ENCODE measurements at regions not wholly inside any gene's neighbourhood (a gene's known extent, or its start where the extent isn't known, plus 50 kb on each side); places are given as distances from the start of the nearest gene placed in this dataset.
A peak's percentile ranks its signal among the peaks of the same experiment; 100 is the strongest.

DNA sequence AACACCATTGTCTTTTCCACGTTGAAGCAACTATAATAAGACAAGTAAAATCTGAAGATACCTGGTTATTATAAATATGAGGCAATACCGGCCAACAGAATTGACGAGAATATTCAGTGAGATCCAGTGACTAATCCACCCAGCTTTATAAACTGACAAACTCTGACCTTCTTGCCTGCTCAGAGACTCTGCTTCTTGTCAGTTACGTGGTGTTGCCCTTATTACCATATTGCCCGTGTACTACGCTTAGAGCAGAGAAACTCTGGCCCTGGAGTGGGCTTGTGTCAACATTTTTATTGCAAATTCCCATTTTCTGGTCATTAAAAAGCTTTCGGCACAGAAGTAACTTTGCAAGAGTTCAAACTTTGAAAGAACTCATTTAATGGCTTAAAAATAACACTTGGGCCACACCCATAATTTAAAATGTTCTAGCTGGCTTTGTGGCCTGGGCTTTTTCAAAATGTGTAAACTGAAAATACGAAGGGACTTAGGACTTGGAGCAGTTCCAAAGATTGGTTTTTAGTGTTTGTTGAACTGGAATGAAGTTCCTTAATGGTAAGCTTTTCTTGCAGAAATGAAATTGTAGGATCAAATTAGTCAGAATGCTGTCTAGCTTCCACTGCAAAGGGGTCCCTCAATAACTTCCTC lies 266.2 kb downstream of the LMO4 start:
- DNase-seq (ENCODE audit: low read depth): peak; percentile 17

DNA sequence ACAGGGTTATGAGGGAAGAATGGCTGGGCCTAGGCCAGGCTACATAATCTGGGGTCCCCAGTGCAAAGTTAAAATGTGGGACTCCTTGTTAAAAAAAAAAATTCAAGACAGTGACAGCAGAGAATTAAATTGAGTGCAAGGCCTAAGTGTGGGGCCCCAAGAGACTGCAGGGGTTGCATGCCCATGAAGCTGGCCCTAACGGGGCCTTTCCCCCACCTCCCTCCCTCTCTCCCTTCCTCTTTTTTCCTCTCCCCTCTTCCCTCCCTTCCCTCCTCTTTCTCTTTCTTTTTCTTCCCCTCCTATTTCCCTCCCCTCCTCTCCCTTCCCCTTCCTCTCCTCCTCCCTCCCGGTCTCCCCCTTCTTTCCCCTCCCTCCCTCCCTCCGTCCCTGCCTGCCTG lies 266.7 kb downstream of the LMO4 start:
- no peak for DNase-seq (ENCODE audit: low read depth)
- TF ChIP-seq, protein P1, sequence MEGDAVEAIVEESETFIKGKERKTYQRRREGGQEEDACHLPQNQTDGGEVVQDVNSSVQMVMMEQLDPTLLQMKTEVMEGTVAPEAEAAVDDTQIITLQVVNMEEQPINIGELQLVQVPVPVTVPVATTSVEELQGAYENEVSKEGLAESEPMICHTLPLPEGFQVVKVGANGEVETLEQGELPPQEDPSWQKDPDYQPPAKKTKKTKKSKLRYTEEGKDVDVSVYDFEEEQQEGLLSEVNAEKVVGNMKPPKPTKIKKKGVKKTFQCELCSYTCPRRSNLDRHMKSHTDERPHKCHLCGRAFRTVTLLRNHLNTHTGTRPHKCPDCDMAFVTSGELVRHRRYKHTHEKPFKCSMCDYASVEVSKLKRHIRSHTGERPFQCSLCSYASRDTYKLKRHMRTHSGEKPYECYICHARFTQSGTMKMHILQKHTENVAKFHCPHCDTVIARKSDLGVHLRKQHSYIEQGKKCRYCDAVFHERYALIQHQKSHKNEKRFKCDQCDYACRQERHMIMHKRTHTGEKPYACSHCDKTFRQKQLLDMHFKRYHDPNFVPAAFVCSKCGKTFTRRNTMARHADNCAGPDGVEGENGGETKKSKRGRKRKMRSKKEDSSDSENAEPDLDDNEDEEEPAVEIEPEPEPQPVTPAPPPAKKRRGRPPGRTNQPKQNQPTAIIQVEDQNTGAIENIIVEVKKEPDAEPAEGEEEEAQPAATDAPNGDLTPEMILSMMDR (IDR thresholded peaks at IDR 0.05; ENCODE audit: insufficient read depth, low read depth, low read length, missing control alignments): no peak

More for the DNA sequence above, 266.2 kb downstream of the LMO4 start:
- TF ChIP-seq, protein P1 (IDR thresholded peaks at IDR 0.05; ENCODE audit: insufficient read depth, low read depth, low read length, missing control alignments): no peak
- no peak overlapping the region for H3K4me3 ChIP-seq (ENCODE audit: low read depth, low read length)

DNA sequence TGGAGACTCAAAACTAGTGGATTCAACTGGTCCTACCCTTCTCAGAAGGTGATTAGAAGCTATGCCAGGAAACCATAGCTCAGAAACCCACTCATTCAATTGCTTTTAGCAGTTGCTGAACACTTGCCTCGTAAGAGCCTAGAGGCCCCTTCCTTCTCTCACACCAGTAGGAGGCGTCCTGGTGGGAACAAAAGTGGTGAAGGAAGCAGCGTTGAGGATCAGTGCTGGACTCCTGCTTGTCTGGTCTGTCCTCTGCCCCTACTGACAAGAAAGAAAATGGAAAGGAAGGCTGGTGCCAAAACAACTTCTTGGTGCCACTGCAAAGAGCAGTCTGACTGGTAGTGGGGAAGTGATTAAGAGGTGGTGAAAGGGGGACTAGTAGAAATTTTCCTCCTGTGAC lies 269.7 kb downstream of the LMO4 start:
- TF ChIP-seq, protein P1 (IDR thresholded peaks at IDR 0.05; ENCODE audit: insufficient read depth, low read depth, low read length, missing control alignments): no peak
- no peak overlapping the region for H3K4me3 ChIP-seq (ENCODE audit: low read depth, low read length)
- peak; percentile 18 for DNase-seq (ENCODE audit: low read depth)

More for the DNA sequence above, 266.7 kb downstream of the LMO4 start:
- no peak overlapping the region for H3K4me3 ChIP-seq (ENCODE audit: low read depth, low read length)

DNA sequence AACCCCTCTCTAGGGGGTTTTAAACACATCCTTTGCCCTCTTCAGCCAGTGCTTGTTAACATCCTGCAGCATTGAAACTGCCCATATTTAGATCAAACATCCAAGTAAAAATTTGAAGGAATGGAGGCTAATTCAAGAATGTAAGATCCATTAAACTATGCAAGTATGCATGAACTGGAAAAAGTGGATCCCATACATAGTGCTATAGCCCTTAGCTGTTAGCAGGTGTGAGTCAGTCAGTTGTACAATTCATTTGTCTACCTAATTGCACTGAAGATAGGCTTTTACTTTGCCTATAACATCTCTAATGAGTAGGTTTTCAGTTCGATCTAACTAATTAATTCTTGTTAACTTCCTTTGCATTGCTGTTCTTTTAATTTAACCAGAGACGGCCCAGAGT lies 270.9 kb downstream of the LMO4 start:
- H3K4me3 ChIP-seq (ENCODE audit: low read depth, low read length): no peak overlapping the region
- TF ChIP-seq, protein P1 (IDR thresholded peaks at IDR 0.05; ENCODE audit: insufficient read depth, low read depth, low read length, missing control alignments): no peak
- DNase-seq (ENCODE audit: low read depth): no peak

DNA sequence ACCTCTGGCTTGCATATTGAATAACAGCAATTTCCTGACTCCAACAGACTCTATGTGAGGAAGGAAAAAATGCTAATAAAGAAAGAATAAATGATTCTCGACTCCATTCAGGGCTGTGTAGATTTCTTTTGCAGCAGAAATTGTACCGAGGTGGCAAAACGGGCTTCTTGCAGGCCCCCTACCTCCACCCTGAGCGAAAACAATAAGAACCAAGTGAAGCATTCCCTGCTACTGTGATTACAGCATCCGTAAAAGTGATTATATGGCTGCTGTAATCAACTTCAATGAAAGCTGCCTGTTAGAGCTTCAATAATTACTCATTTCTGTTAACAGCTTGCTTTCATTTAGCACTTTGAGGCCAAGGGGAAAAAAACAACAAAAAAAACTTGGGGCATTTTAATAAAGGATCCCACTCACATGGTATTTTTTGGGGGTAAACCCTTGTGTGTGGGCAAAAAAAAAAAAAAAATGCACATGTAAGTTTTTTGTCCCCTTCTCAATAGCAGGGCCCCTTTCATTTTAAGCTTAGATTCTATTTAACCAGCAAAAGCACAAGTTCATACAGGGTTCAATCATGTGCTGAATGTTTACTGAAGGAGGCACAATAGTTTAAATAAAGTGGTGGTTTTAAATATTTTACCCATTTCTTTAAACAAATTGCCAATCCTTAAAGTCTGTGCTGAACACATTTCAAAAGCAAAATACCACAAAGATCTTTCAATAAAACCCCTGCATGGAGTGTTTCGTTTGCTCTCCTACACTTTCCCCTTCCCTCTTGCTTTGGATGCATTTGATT lies 271.6 kb downstream of the LMO4 start:
- no peak overlapping the region for H3K4me3 ChIP-seq (ENCODE audit: low read depth, low read length)
- TF ChIP-seq, protein P1 (IDR thresholded peaks at IDR 0.05; ENCODE audit: insufficient read depth, low read depth, low read length, missing control alignments): no peak

DNA sequence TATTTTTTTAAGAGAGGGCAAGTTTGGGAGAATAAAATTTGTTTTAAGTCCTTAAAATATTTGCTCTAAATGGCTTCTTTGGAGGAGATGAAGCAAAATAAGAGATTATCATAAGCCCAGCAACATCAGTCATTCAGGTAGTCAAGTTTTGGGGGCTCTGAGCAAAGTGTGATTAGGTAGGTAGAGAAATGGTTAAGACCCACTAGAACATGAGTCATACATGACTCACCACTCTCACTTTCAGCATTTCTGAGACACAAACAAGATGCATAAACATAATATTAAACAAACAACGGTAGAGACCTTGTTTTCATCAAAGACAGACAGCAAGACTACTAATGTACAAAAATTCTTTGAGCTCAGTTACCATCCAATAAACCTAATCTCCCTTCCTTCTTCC lies 272.2 kb downstream of the LMO4 start:
- DNase-seq (ENCODE audit: low read depth): no peak
- TF ChIP-seq, protein P1 (IDR thresholded peaks at IDR 0.05; ENCODE audit: insufficient read depth, low read depth, low read length, missing control alignments): no peak
- H3K4me3 ChIP-seq (ENCODE audit: low read depth, low read length): no peak overlapping the region

More for the DNA sequence above, 271.6 kb downstream of the LMO4 start:
- DNase-seq (ENCODE audit: low read depth): no peak
